Dermis blood vessel endothelial cell (primary cell): ENCODE measurements at regions not wholly inside any gene's neighbourhood (a gene's known extent, or its start where the extent isn't known, plus 50 kb on each side); places are given as distances from the start of the nearest gene placed in this dataset.
"Not testable (repeated sequence)": the region's sequence is repeated elsewhere in the genome, so short reads cannot be mapped to it uniquely, and the experiment has no call there.

Source experiments
- DNase-seq: peaks from one replicate; pipeline ENCODE4 v3.0.0; 2010

DNA sequence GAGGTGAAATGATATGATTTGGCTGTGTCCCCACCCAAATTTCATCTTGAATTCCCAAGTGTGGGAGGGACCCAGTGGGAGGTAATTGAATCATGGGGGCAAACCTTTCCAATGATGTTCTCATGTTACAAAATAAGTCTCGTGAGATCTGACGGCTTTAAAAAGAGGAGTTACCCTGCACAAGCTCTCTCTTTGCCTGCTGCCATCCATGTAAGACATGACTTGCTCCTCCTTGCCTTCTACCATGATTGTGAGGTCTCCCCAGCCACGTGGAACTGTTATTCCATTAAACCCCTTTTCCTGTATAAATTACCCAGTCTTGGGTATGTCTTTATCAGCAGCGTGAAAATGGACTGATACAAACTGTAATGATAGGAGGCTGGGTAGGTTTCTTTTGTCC lies 145.1 kb downstream of the AKR1D1 start:
- not testable (repeated sequence) for DNase-seq

DNA sequence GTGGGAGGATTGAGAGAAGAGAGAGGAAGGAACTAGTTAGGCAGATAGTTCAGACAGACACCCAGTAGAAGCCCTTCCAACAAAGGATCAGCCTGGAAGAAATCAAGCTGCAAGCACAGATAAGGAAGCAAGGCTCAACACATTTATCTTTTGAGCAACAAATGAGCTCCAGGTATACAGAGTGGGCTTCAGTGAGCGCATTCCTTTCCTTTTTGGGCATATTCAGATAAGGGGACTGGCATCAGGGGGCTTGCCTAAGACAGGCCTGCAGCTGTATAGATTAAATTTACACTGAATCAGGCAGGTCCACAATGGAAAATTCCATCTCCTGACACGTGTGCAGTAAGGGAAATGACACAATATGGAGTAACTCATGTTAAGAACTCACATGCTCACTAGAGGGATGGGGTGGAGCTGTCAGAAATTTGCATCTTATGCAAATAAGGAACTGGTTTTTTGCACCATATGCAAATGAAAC lies 147.2 kb downstream of the AKR1D1 start:
- no peak for DNase-seq

GRCh38 chr7:138226001-138226476 lies 149.8 kb downstream of the AKR1D1 start:
- peak; percentile 55 for DNase-seq

GRCh38 chr7:138226745-138227279 lies 150.6 kb downstream of the AKR1D1 start:
- no peak for DNase-seq

GRCh38 chr7:138228119-138228518 lies 151.9 kb downstream of the AKR1D1 start:
- DNase-seq, result no peak

DNA sequence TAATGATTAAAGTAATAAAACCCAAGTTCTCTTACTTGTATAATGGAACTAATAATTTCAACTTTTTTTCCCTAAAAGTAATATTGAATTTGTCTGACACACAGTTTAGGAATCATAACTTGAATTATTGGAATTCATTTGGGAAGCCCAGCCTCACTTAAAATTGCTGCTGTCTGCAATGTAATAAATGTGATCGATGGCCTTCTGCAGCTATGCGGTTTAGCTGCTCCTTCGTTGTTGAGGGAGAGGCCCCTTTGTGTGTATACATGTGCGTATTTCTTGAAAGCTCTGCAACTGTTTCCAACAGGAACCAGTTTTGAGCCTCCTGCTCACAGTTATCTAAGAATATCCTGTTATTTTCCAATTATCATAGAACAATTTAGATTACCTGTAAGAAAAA lies 152.5 kb downstream of the AKR1D1 start:
- DNase-seq, result no peak

GRCh38 chr7:138233189-138233588 lies 156.9 kb downstream of the AKR1D1 start:
- DNase-seq, result no peak

- no peak for DNase-seq
Observed at GRCh38 chr7:138235207-138235606, 158.9 kb downstream of the AKR1D1 start.

DNA sequence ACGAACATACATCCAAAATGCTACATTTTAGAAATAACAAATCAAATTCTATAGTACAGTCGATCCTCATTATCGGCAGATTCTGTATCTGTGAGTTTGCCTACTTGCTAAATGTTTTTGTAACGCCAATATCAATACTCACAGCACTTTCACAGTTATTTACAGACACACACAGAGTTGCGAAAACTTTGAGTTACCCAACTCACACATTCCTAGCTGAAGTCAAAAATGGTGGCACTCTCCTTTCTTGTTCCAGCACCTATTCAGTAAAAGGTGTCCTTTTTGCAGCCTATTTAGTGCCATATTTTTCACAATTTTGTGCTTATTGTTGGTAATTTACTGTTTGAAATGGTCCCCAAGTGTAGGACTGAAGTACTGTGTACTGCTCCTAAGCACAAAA lies 161.7 kb downstream of the AKR1D1 start:
- DNase-seq, result no peak

GRCh38 chr7:138238734-138239659 lies 162.7 kb downstream of the AKR1D1 start:
- DNase-seq, result no peak

- peak; percentile 0 for DNase-seq
Observed at GRCh38 chr7:138243430-138243829, 167.2 kb downstream of the AKR1D1 start.

DNA sequence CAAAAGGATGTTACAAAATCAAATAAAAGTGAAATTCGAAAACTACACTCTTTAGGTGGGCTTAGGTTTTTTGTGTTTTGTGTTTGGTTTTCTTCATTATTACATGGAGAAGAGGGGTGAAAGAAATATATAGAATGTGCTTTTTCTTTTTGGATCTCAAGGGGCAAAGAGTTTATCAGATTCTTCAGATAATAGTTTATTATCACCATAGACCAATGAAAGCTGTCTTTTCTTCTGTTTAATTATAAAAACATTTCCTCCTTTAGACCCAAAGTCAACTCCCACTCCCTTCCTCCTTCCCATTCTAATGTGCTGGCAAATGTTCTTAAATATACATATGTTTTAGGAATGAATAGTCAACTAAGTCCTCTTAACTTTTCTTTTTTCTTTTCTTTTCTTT lies 167.6 kb downstream of the AKR1D1 start:
- DNase-seq, result no peak

DNA sequence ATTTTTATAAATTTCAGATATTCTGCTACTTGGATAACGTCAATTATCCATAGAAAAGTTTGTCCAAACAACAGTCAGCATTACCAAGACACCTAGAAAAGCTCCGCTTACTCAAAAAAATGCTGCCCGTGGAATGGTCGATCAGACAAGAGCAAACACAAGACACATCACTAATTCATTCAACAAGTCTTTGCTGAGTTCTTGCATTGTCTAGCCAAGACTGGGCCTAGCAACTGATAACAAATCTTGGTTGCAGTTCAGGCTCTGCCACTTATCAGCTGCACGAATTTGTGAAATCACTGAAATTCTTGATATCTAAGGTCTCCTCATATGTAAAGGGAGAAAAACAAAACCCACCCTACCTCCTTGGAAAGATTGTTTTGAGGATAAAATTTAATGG lies 168.3 kb downstream of the AKR1D1 start:
- no peak for DNase-seq

- no peak for DNase-seq
Observed at GRCh38 chr7:138245216-138245615, 169.0 kb downstream of the AKR1D1 start.

- no peak for DNase-seq
Observed at GRCh38 chr7:138245682-138246081, 169.4 kb downstream of the AKR1D1 start.

GRCh38 chr7:138246428-138246827 lies 170.2 kb downstream of the AKR1D1 start:
- DNase-seq, result no peak

DNA sequence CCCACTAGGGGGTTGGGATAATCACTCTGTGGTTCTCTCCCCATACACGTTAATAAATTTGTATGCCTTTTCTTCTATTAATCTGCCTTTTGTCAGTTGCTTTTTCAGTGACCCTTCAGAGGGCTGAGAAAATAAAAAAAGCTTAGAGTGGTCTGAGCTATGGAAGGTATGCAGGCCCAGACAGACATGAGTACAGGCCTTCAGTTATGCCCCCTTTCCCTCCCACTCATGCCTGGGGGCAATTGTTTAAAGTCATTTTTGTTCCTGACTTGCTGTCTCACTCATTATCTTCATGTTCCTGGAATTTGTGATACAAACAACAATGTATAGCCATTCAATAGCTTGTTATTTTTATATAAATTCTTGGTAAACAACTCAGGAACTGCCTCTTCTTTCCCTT lies 170.8 kb downstream of the AKR1D1 start:
- DNase-seq, result no peak

DNA sequence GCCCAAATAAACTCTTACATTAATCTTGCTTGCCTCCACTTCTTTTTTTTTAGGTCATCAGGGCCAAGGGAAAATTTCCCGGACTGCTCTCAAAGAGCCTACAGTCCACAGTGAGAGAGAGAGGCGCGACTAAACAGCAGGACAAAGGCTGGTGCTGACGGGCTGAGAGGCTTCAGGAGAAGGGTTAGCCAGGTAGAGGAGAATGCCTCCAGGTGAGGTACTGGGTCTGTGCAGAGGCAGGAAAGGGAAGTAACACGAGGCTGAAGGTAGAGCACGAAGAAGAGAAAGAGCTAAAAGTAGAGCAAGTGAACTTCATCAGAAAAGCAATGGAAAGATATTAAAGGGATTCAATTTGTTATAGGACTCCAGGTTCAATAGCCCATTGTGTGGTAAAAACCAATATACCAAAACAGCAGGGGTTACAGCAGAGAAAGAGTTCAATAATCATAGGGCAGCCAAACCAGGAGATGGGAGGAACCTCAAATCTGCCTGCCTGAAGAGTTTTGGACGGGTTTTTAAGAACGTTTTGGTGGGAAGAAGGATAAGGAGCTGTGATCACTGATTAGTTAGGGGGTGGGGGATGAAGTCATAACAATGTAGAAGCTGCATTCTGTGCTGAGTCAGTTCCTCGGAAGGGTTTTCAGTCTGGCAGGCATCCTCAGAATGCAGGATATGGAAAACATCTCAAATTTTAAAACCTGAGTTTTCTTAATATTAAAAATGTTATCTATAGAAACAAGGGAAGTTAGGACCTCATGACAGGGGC lies 171.5 kb downstream of the AKR1D1 start:
- no peak for DNase-seq

DNA sequence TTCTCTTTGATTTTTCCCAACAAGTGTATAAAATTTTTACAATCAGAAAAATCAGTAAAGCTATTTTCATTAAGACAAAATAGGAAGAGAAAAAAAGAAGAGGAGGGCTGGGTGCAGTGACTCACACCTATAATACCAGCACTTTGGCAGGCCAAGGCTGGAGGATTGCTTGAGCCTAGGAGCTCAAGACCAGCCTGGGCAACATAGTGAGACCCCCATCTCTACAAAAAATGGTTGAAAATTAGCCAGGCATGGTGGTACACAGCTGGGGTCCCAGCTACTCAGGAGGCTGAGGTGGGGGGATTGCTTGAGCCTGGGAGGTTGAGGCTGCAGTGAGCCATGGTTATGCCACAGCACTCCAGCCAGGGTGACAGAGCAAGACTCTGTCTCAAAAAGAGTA lies 172.3 kb downstream of the AKR1D1 start:
- no peak for DNase-seq

DNA sequence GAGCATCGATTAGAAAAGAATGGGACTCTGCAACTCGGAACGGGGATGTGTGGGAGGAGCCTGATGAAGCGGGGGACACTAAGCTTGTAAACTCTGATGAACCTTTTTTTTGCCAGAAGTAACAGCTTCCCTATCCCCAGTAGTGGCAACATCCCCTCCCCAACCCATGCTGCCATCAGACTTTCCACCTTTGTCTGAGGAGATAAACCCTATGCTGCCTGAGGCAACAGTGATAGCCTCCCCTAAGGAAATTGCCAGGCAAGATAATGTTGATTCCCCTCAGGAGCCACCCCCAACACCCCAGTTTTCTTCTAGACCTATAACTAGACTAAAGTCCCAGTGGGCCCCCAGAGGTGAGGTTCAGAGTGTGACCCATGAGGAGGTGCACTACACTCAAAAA lies 173.7 kb downstream of the AKR1D1 start:
- DNase-seq, result no peak

DNA sequence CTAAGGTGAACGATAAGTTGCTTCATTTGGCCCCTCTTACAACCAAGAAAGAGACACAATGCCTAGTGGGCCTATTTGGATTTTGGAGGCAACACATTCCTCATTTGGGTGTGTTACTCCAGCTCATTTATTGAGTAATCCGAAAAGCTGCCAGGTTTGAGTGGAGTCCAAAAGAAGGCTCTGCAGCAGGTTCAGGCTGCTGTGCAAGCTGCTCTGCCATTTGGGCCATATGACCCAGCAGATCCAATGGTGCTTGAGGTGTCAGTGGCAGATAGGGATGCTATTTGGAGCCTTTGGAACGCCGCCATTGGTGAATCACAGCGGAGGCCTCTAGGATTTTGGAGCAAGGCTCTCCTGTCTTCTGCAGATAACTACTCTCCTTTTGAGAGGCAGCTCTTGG lies 176.4 kb downstream of the AKR1D1 start:
- DNase-seq, result not testable (repeated sequence)

GRCh38 chr7:138254444-138254843 lies 178.2 kb downstream of the AKR1D1 start:
- DNase-seq, result no peak

GRCh38 chr7:138257459-138258196 lies 181.4 kb downstream of the AKR1D1 start:
- peak; percentile 37 for DNase-seq
